ENCODE measurements at regions not wholly inside any gene's neighbourhood (a gene's known extent, or its start where the extent isn't known, plus 50 kb on each side); places are given as distances from the start of the nearest gene placed in this dataset.

DNA sequence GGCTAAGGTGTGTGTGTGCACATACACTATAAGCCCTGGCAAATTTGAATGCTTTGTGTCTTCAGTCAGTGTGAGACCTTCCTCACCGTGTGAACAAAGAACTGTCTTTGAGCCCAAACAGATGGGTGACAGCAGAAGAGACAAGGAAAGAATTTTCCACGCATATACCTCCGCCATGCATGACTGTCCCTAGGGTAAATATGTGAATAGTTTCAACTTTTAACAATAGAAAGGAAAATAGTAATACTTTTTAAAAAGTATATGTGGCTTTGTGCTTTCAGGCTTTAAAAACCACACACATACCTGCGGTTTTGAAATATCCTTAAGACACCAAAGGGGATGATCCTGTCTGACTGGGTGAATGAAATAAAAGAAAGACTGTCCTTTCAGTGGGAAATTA lies 438.6 kb upstream of the MPDZ start:
- Histone ChIP-seq H3K79me2 (ENCODE audit: control insufficient read depth, insufficient read depth, low read length) (no peaks in the 10 kb centered on the region), H3K9me1 (ENCODE audit: control insufficient read depth, extremely low read depth, insufficient read depth, low read length) (no peaks in the 10 kb centered on the region), H2AFZ (ENCODE audit: control insufficient read depth, low read length) (no peak overlapping the region), H3K27ac (ENCODE audit: control insufficient read depth, insufficient read depth, low read length) (no peak overlapping the region), H3K27me3 (ENCODE audit: control insufficient read depth, extremely low read depth, insufficient read depth, low read length) (no peaks in the 10 kb centered on the region), H3K4me1 (ENCODE audit: control insufficient read depth, extremely low read depth, insufficient read depth, low read length) (peaks cover 20% of the 10 kb centered on the region), H3K36me3 (ENCODE audit: control insufficient read depth in 2 of 2, extremely low read depth in 1 of 2, insufficient read depth in 2 of 2, low read length in 2 of 2) (no peaks in the 10 kb centered on the region), H3K9ac (ENCODE audit: control insufficient read depth, extremely low read depth, insufficient read depth, low read length) (no peak overlapping the region), H4K20me1 (ENCODE audit: control insufficient read depth, extremely low read depth, insufficient read depth, low read length) (no peaks in the 10 kb centered on the region), H3K4me3 (ENCODE audit: control insufficient read depth in 2 of 3, extremely low read depth in 1 of 3, insufficient read depth in 2 of 3, low read depth in 1 of 3, low read length in 3 of 3) (no peak overlapping the region), H3K9me3 (ENCODE audit: control insufficient read depth, low read depth, low read length) (no peaks in the 10 kb centered on the region), H3K4me2 (ENCODE audit: control insufficient read depth, extremely low read depth, insufficient read depth, low read depth, low read length) (peak overlapping the region; percentile 49)
- TF ChIP-seq EZH2 (IDR thresholded peaks at IDR 0.05; ENCODE audit: low read length) (no peak), CTCF (optimal IDR thresholded peaks at IDR 0.05 in 1 of 3, IDR thresholded peaks at IDR 0.05 in 1 of 3, conservative IDR thresholded peaks at IDR 0.05 in 1 of 3; ENCODE audit: extremely low read depth in 1 of 3, insufficient read depth in 2 of 3, low read length in 3 of 3) (no peak)
- DNase-seq (ENCODE audit: low read depth, low spot score) (peak; percentile 17), FAIRE-seq (peak; percentile 86)
- dilution Hi-C loops (cut with MboI; ENCODE audit: extremely low pct_ligation_motif_present, low sequenced_read_pairs), result no loop called here

- FAIRE-seq (no peak), DNase-seq (ENCODE audit: low read depth, low spot score) (no peak)
- no peak overlapping the region for H3K27ac ChIP-seq (ENCODE audit: control insufficient read depth, insufficient read depth, low read length)
- H3K9ac ChIP-seq (ENCODE audit: control insufficient read depth, extremely low read depth, insufficient read depth, low read length), result no peak overlapping the region
- H3K79me2 ChIP-seq (ENCODE audit: control insufficient read depth, insufficient read depth, low read length), result no peaks in the 10 kb centered on the region
- H3K4me1 ChIP-seq (ENCODE audit: control insufficient read depth, extremely low read depth, insufficient read depth, low read length), result peaks cover 20% of the 10 kb centered on the region
- no peaks in the 10 kb centered on the region for H3K9me1 ChIP-seq (ENCODE audit: control insufficient read depth, extremely low read depth, insufficient read depth, low read length)
- dilution Hi-C loops (cut with MboI; ENCODE audit: extremely low pct_ligation_motif_present, low sequenced_read_pairs), result no loop called here
- H3K4me2 ChIP-seq (ENCODE audit: control insufficient read depth, extremely low read depth, insufficient read depth, low read depth, low read length), result peak overlapping the region; percentile 49
- H4K20me1 ChIP-seq (ENCODE audit: control insufficient read depth, extremely low read depth, insufficient read depth, low read length), result no peaks in the 10 kb centered on the region
- no peaks in the 10 kb centered on the region for H3K27me3 ChIP-seq (ENCODE audit: control insufficient read depth, extremely low read depth, insufficient read depth, low read length)
- no peaks in the 10 kb centered on the region for H3K36me3 ChIP-seq (ENCODE audit: control insufficient read depth in 2 of 2, extremely low read depth in 1 of 2, insufficient read depth in 2 of 2, low read length in 2 of 2)
- H3K9me3 ChIP-seq (ENCODE audit: control insufficient read depth, low read depth, low read length), result no peaks in the 10 kb centered on the region
- H3K4me3 ChIP-seq (ENCODE audit: control insufficient read depth in 2 of 3, extremely low read depth in 1 of 3, insufficient read depth in 2 of 3, low read depth in 1 of 3, low read length in 3 of 3), result no peak overlapping the region
- TF ChIP-seq EZH2 (IDR thresholded peaks at IDR 0.05; ENCODE audit: low read length) (no peak), CTCF (optimal IDR thresholded peaks at IDR 0.05 in 1 of 3, IDR thresholded peaks at IDR 0.05 in 1 of 3, conservative IDR thresholded peaks at IDR 0.05 in 1 of 3; ENCODE audit: extremely low read depth in 1 of 3, insufficient read depth in 2 of 3, low read length in 3 of 3) (no peak)
- no peak overlapping the region for H2AFZ ChIP-seq (ENCODE audit: control insufficient read depth, low read length)
Measured at GRCh38 chr9:13717322-13718054, 438.0 kb upstream of the MPDZ start.

Data from keratinocyte (primary cell).